SK-N-SH (cell line): ENCODE measurements at regions not wholly inside any gene's neighbourhood (a gene's known extent, or its start where the extent isn't known, plus 50 kb on each side); places are given as distances from the start of the nearest gene placed in this dataset.

Experiments used
- CTCF ChIA-PET: fragments of 300-600, 350-600 bp; formaldehyde crosslinking; extraction: SDS; loops from one replicate; lab custom pipeline; 2021; lab: Yijun Ruan, JAX
- POLR2A ChIA-PET: fragments of 350-600 bp; sonication (Branson Sonifier 250); formaldehyde crosslinking; extraction: SDS; loops from one replicate; lab custom pipeline; 2020; ENCODE audit warnings: antibody characterized with exemption, inconsistent platforms; lab: Yijun Ruan, JAX
- DNase-seq: peaks from one replicate; pipeline ENCODE4 v3.0.0; 2012
- H2AFZ ChIP-seq: fragments of 200-600 bp; sonication (generic); 2 replicates; pipeline ENCODE4 v1.8.1; 2016; ENCODE audit warnings: antibody characterized with exemption, mild to moderate bottlenecking, low read depth
- H3F3A ChIP-seq: fragments of 200-600 bp; sonication (generic); replicated peaks from 2 replicates; pipeline ENCODE3; 2016; ENCODE audit warnings: antibody characterized with exemption, mild to moderate bottlenecking; ENCODE audit not compliant: insufficient read depth
- H3K27ac ChIP-seq, 2 experiments: fragments of 200-500 bp in 1 of 2; fragments of 200-600 bp in 1 of 2; sonication (Bioruptor generic) in 1 of 2; sonication (generic), shearing (Covaris generic) in 1 of 2; 2 replicates each; pipeline versions ENCODE4 v1.5.1 to v1.6.1; 2014 to 2016; ENCODE audit warnings: low read depth in 2 of 2, inconsistent platforms in 1 of 2, low read length in 1 of 2, mild to moderate bottlenecking in 1 of 2, mixed read lengths in 1 of 2
- H3K27me3 ChIP-seq: fragments of 200-600 bp; sonication (generic), shearing (Covaris generic); 2 replicates; pipeline ENCODE4 v1.6.1; 2016; ENCODE audit warnings: mixed run types; ENCODE audit not compliant: insufficient read depth
- H3K36me3 ChIP-seq, 2 experiments: fragments of 200-500 bp in 1 of 2; fragments of 200-600 bp in 1 of 2; sonication (Bioruptor generic) in 1 of 2; sonication (generic) in 1 of 2; replicated peaks in 1 of 2; 2 replicates each; pipeline versions ENCODE3 to v1.5.1; 2014 to 2016; ENCODE audit warnings: low read length in 1 of 2, mild to moderate bottlenecking in 1 of 2; ENCODE audit not compliant: insufficient read depth in 2 of 2, control insufficient read depth in 1 of 2
- H3K4me1 ChIP-seq, 2 experiments: fragments of 200-500 bp in 1 of 2; fragments of 200-600 bp in 1 of 2; sonication (Bioruptor generic) in 1 of 2; sonication (generic), shearing (Covaris generic) in 1 of 2; 2 replicates each; pipeline versions ENCODE4 v1.5.1 to v1.6.1; 2014 to 2016; ENCODE audit warnings: low read depth in 1 of 2, low read length in 1 of 2, mixed run types in 1 of 2; ENCODE audit not compliant: insufficient read depth in 2 of 2, control insufficient read depth in 1 of 2
- H3K4me2 ChIP-seq: fragments of 200-600 bp; sonication (generic), shearing (Covaris generic); 2 replicates; pipeline ENCODE4 v1.6.1; 2017; ENCODE audit warnings: mixed run types
- H3K4me3 ChIP-seq, 2 experiments: fragments of 200-500 bp in 1 of 2; fragments of 200-600 bp in 1 of 2; sonication (Bioruptor generic) in 1 of 2; sonication (generic), shearing (Covaris generic) in 1 of 2; 2 replicates each; pipeline versions ENCODE4 v1.5.1 to v1.8.1; 2014 to 2016; ENCODE audit warnings: low read depth in 2 of 2, inconsistent platforms in 1 of 2, low read length in 1 of 2, mild to moderate bottlenecking in 1 of 2, mixed read lengths in 1 of 2, moderate library complexity in 1 of 2
- H3K79me2 ChIP-seq: fragments of 200-600 bp; sonication (generic); 2 replicates; pipeline ENCODE4 v1.8.1; 2017; ENCODE audit warnings: mild to moderate bottlenecking; ENCODE audit not compliant: insufficient read depth
- H3K9ac ChIP-seq: fragments of 200-600 bp; sonication (generic); 2 replicates; pipeline ENCODE4 v1.6.1; 2017; ENCODE audit warnings: mixed run types
- H3K9me2 ChIP-seq: fragments of 200-600 bp; sonication (generic); 2 replicates; pipeline ENCODE4 v1.6.1; 2017; ENCODE audit warnings: mixed run types
- H3K9me3 ChIP-seq: fragments of 200-600 bp; sonication (generic); 2 replicates; pipeline ENCODE4 v1.6.1; 2017; ENCODE audit warnings: mixed run types, mild to moderate bottlenecking, moderate library complexity
- H4K20me1 ChIP-seq: fragments of 200-600 bp; sonication (generic); 2 replicates; pipeline ENCODE4 v1.6.1; 2017; ENCODE audit warnings: mild to moderate bottlenecking, mixed run types; ENCODE audit not compliant: insufficient read depth
- MEF2A ChIP-seq: IDR thresholded peaks from 2 replicates; pipeline ENCODE4 v1.4.0; 2012; ENCODE audit warnings: low read depth, borderline replicate concordance
- NRF1 ChIP-seq: IDR thresholded peaks from 2 replicates; pipeline ENCODE4 v1.6.1; 2012; ENCODE audit warnings: low read depth, mild to moderate bottlenecking, low read length
- POLR2AphosphoS5 ChIP-seq: IDR thresholded peaks from 2 replicates; pipeline ENCODE4 v1.6.1; 2012; ENCODE audit warnings: low read depth, low read length
- RAD21 ChIP-seq: IDR thresholded peaks from 2 replicates; pipeline ENCODE4 v1.6.1; 2012; ENCODE audit warnings: mild to moderate bottlenecking, low read length
- RCOR1 ChIP-seq: fragments of 150-350 bp; IDR thresholded peaks from 2 replicates; pipeline ENCODE4 v1.6.1; 2017; ENCODE audit warnings: antibody characterized with exemption, low read length
- RFX5 ChIP-seq: IDR thresholded peaks from 2 replicates; pipeline ENCODE4 v1.6.1; 2012; ENCODE audit warnings: mild to moderate bottlenecking, improper control_type of control experiment, low read length
- SIN3A ChIP-seq: IDR thresholded peaks from 2 replicates; pipeline ENCODE4 v1.6.1; 2012; ENCODE audit warnings: low read depth, mild to moderate bottlenecking, low read length, moderate library complexity, borderline replicate concordance
- SMC3 ChIP-seq: IDR thresholded peaks from 2 replicates; pipeline ENCODE4 v1.6.1; 2012; ENCODE audit warnings: low read depth, low read length, improper control_type of control experiment
- TAF1 ChIP-seq: IDR thresholded peaks from 2 replicates; pipeline ENCODE4 v1.6.1; 2012; ENCODE audit warnings: low read depth, mild to moderate bottlenecking, low read length, moderate library complexity, borderline replicate concordance
- YY1 ChIP-seq: IDR thresholded peaks from 2 replicates; pipeline ENCODE4 v1.4.0; 2012; ENCODE audit warnings: low read depth, mild to moderate bottlenecking
- WGBS: methylation state at CpG from one replicate; pipeline ENCODE4 v1.1.6; 2017; ENCODE audit warnings: low lambda C conversion rate; 5-methylcytosine and 5-hydroxymethylcytosine counted together
- TF ChIP-seq, protein P1 (sequence below): IDR thresholded peaks from 2 replicates; pipeline ENCODE4 v1.4.0; 2012; ENCODE audit warnings: low read depth, borderline replicate concordance
- TF ChIP-seq, protein P2 (sequence below): IDR thresholded peaks from 2 replicates; pipeline ENCODE4 v1.6.1; 2012; ENCODE audit warnings: mild to moderate bottlenecking, low read depth, low read length, moderate library complexity

DNA sequence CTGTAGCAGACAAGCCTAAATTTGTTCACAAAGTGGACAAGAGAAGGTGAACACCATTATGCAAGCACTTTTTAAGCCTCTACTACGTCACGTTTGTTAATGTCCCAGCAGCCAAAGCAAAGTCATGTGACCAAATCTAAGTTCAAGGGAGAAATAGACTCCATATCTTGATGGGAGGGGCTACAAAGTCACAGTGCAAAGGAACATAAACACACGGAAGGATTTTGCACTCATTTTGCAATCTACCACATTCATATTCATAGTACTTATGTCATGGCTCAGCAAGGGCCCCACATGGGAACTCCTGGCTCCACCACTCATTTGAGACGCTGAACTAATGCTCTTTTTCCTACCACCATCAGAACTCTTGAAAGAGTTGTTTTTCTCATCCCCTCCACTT, 139.0 kb upstream of the JADE1 start (continued):
- TF ChIP-seq RAD21, result no peak

DNA sequence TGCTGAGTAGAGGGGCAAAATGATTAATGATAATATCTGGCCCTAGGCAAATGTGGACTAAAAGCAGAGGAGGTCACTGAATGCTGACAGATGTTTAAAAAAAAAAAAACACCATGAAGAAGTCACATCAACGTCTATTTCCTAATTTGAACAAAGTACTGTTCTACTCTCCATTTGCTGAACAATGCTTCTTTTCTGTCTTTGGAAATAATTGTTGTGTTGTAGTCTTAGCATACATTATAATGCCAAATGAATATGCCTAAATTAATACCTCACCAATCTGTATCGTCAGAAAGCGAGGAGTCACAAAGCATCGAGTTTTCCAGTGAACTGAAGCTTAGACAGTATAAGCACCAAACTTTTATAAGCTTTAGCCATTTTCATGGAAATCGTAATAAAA, 140.9 kb upstream of the JADE1 start:
- H3K27me3 ChIP-seq, result no peaks in the 10 kb centered on the region
- no peak overlapping the region for H3K27ac ChIP-seq
- ChIA-PET CTCF (no interaction called here), POLR2A (no interaction called here)
- 74% methylated on average over 5 of the region's 5 CpGs for WGBS
- peak; percentile 21 for DNase-seq
- no peak overlapping the region for H3K9ac ChIP-seq
- peaks cover 0 to under 1% of the 10 kb centered on the region in 2 experiments; a peak in 1 of 4 replicates for H3K4me1 ChIP-seq
- no peaks in the 10 kb centered on the region for H3F3A ChIP-seq
- no peaks in the 10 kb centered on the region for H3K9me2 ChIP-seq
- no peaks in the 10 kb centered on the region for H4K20me1 ChIP-seq
- no peak overlapping the region for H2AFZ ChIP-seq
- TF ChIP-seq, protein P1, sequence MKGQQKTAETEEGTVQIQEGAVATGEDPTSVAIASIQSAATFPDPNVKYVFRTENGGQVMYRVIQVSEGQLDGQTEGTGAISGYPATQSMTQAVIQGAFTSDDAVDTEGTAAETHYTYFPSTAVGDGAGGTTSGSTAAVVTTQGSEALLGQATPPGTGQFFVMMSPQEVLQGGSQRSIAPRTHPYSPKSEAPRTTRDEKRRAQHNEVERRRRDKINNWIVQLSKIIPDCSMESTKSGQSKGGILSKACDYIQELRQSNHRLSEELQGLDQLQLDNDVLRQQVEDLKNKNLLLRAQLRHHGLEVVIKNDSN, result no peak
- TF ChIP-seq MEF2A, result no peak
- no peaks in the 10 kb centered on the region for H3K79me2 ChIP-seq
- H3K36me3 ChIP-seq, result no peaks in the 10 kb centered on the region
- H3K4me2 ChIP-seq, result no peak overlapping the region
- no peaks in the 10 kb centered on the region for H3K9me3 ChIP-seq
- no peak overlapping the region for H3K4me3 ChIP-seq

DNA sequence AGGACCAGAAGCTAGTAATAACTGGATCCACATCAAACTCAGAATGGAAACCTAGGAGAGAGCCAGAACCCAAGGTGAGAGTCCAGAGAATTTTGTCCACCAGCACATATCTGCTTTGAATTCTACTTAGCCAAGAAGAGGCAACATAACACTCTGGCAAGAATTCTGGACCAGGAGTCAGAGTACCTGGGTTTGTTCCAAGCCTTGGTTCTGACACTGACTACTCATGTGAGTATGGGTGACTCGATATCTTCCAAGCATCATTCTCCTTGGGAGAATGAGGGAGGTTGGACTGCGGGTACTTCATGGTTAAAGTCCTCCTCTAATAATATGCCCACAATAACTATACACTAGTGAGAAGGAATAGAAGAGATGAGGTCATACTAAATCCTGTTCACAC, 144.0 kb upstream of the JADE1 start:
- no peak overlapping the region for H3K4me2 ChIP-seq
- peaks cover 0 to 5% of the 10 kb centered on the region in 2 experiments; a peak in 2 of 4 replicates for H3K4me1 ChIP-seq
- H3K36me3 ChIP-seq, result no peaks in the 10 kb centered on the region
- no peaks in the 10 kb centered on the region for H3F3A ChIP-seq
- ChIA-PET POLR2A (no interaction called here), CTCF (interaction anchor here (0.7 kb wide), 1 partner anchor 137 kb away, joined by 3 read pairs; no protein-coding TSS in a partner anchor)
- H3K79me2 ChIP-seq, result no peaks in the 10 kb centered on the region
- H4K20me1 ChIP-seq, result no peaks in the 10 kb centered on the region
- no peak for DNase-seq
- H3K27ac ChIP-seq, result no peak overlapping the region
- TF ChIP-seq RFX5 (no peak), POLR2AphosphoS5 (no peak), TAF1 (no peak)
- H3K4me3 ChIP-seq, result no peak overlapping the region
- H2AFZ ChIP-seq, result no peak overlapping the region
- no peaks in the 10 kb centered on the region for H3K9me2 ChIP-seq
- no peak overlapping the region for H3K9ac ChIP-seq
- H3K9me3 ChIP-seq, result no peaks in the 10 kb centered on the region
- H3K27me3 ChIP-seq, result no peaks in the 10 kb centered on the region
- 62% methylated on average over 2 of the region's 2 CpGs for WGBS

DNA sequence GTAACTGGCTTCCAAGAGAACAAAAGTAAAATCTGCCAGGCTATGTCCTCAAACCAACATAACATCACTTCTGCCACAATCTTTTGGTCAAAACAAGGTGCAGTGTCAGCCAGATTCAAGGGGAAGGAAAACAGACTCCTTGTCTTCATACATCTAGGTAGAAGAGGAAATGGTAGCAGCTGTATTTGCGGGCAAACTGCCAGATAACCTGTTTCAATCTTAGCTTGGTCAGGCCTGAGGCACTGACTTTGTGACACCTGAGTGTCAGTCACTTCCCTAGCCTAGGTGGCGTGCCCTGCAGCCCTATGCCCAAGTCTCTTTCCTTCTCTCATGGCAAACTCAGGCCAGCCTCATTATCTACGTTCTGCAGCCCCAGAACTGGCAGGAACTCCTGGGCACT, 146.2 kb upstream of the JADE1 start:
- 51% methylated on average over 2 of the region's 3 CpGs for WGBS
- Histone ChIP-seq H3K4me1 (peaks cover 0 to 5% of the 10 kb centered on the region in 2 experiments; a peak in 2 of 4 replicates), H3K79me2 (no peaks in the 10 kb centered on the region), H3K9me2 (no peaks in the 10 kb centered on the region), H3K4me3 (no peak overlapping the region), H3K9ac (no peak overlapping the region), H3K36me3 (no peaks in the 10 kb centered on the region), H3F3A (no peaks in the 10 kb centered on the region), H3K27me3 (no peaks in the 10 kb centered on the region), H2AFZ (no peak overlapping the region), H3K27ac (no peak overlapping the region), H3K9me3 (no peaks in the 10 kb centered on the region), H4K20me1 (no peaks in the 10 kb centered on the region), H3K4me2 (no peak overlapping the region)
- POLR2A ChIA-PET, result no interaction called here
- CTCF ChIA-PET, result no interaction called here
- no peak for DNase-seq
- TF ChIP-seq RAD21 (no peak), NRF1 (no peak), MEF2A (no peak), YY1 (no peak), SIN3A (no peak), RCOR1 (no peak), RFX5 (no peak), SMC3 (no peak)
- TF ChIP-seq, protein P2, sequence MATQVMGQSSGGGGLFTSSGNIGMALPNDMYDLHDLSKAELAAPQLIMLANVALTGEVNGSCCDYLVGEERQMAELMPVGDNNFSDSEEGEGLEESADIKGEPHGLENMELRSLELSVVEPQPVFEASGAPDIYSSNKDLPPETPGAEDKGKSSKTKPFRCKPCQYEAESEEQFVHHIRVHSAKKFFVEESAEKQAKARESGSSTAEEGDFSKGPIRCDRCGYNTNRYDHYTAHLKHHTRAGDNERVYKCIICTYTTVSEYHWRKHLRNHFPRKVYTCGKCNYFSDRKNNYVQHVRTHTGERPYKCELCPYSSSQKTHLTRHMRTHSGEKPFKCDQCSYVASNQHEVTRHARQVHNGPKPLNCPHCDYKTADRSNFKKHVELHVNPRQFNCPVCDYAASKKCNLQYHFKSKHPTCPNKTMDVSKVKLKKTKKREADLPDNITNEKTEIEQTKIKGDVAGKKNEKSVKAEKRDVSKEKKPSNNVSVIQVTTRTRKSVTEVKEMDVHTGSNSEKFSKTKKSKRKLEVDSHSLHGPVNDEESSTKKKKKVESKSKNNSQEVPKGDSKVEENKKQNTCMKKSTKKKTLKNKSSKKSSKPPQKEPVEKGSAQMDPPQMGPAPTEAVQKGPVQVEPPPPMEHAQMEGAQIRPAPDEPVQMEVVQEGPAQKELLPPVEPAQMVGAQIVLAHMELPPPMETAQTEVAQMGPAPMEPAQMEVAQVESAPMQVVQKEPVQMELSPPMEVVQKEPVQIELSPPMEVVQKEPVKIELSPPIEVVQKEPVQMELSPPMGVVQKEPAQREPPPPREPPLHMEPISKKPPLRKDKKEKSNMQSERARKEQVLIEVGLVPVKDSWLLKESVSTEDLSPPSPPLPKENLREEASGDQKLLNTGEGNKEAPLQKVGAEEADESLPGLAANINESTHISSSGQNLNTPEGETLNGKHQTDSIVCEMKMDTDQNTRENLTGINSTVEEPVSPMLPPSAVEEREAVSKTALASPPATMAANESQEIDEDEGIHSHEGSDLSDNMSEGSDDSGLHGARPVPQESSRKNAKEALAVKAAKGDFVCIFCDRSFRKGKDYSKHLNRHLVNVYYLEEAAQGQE, result no peak
